HEK293 (cell line): ENCODE measurements at regions not wholly inside any gene's neighbourhood (a gene's known extent, or its start where the extent isn't known, plus 50 kb on each side); places are given as distances from the start of the nearest gene placed in this dataset.
"Not testable (repeated sequence)": the region's sequence is repeated elsewhere in the genome, so short reads cannot be mapped to it uniquely, and the experiment has no call there.

ENCODE experiments used
- CTCF ChIA-PET: fragments of 350-600 bp; formaldehyde crosslinking; extraction: SDS; loops from one replicate; lab custom pipeline; 2021; ENCODE audit warnings: antibody characterized with exemption; lab: Yijun Ruan, JAX
- POLR2A ChIA-PET: fragments of 300-600 bp; formaldehyde crosslinking; extraction: SDS; loops from one replicate; lab custom pipeline; 2020; ENCODE audit warnings: antibody characterized with exemption, inconsistent platforms; lab: Yijun Ruan, JAX
- H3K27ac ChIP-seq: fragments of 200-500 bp; sonication (Bioruptor generic); 2 replicates; pipeline ENCODE4 v1.5.1; 2014; ENCODE audit warnings: low read depth, low read length, control low read depth, inconsistent platforms; ENCODE audit errors: extremely low read depth
- H3K36me3 ChIP-seq, 2 experiments: fragments of 200-500 bp in 1 of 2; sonication (Bioruptor generic) in 1 of 2; 1 replicate in 1 of 2; 2 replicates in 1 of 2; pipeline ENCODE4 v1.5.1; 2014 to 2017; ENCODE audit warnings: inconsistent platforms in 2 of 2, low read length in 2 of 2; ENCODE audit not compliant: control insufficient read depth in 2 of 2, insufficient read depth in 1 of 2
- H3K4me1 ChIP-seq: fragments of 200-500 bp; sonication (Bioruptor generic); 2 replicates; pipeline ENCODE4 v1.5.1; 2014; ENCODE audit warnings: mild to moderate bottlenecking, low read length, inconsistent platforms; ENCODE audit not compliant: control insufficient read depth, insufficient read depth
- H3K4me3 ChIP-seq: 2 replicates; pipeline ENCODE4 v1.5.1; 2011; ENCODE audit warnings: low read depth, mild to moderate bottlenecking, control low read depth, low read length, moderate library complexity
- H3K9me3 ChIP-seq: fragments of 200-500 bp; sonication (Bioruptor generic); 2 replicates; pipeline ENCODE4 v1.5.1; 2014; ENCODE audit warnings: low read depth, low read length, inconsistent platforms; ENCODE audit not compliant: control insufficient read depth, insufficient read depth
- BCL6B ChIP-seq: fragments of 450-650 bp; formaldehyde crosslinking; IDR thresholded peaks from 2 replicates; pipeline ENCODE4 v1.5.1; 2017; ENCODE audit warnings: missing biosample characterization, missing genetic modification characterization
- GLIS1 ChIP-seq: fragments of 450-650 bp; formaldehyde crosslinking; IDR thresholded peaks from 2 replicates; pipeline ENCODE4 v1.5.1; 2016; ENCODE audit warnings: missing biosample characterization, missing genetic modification characterization
- HOXA7 ChIP-seq: sonication (generic); formaldehyde crosslinking; IDR thresholded peaks from 2 replicates; pipeline ENCODE4 v1.8.1; 2022; ENCODE audit warnings: missing genetic modification reagents, borderline replicate concordance
- KLF17 ChIP-seq: fragments of 450-650 bp; formaldehyde crosslinking; IDR thresholded peaks from 2 replicates; pipeline ENCODE4 v1.5.1; 2016; ENCODE audit warnings: missing biosample characterization, missing genetic modification characterization
- KLF7 ChIP-seq: fragments of 450-650 bp; formaldehyde crosslinking; IDR thresholded peaks from 2 replicates; pipeline ENCODE4 v1.5.1; 2016; ENCODE audit warnings: missing biosample characterization, missing genetic modification characterization, borderline replicate concordance
- TCF7L2 ChIP-seq: IDR thresholded peaks from 2 replicates; pipeline ENCODE4 v1.6.1; 2011; ENCODE audit warnings: low read depth, mild to moderate bottlenecking, inconsistent platforms, low read length, moderate library complexity, borderline replicate concordance
- WT1 ChIP-seq: fragments of 450-650 bp; formaldehyde crosslinking; IDR thresholded peaks from 2 replicates; pipeline ENCODE4 v1.5.1; 2016; ENCODE audit warnings: missing biosample characterization, missing genetic modification characterization
- ZFHX2 ChIP-seq: fragments of 450-650 bp; formaldehyde crosslinking; conservative IDR thresholded peaks from 2 replicates; pipeline ENCODE4 v1.5.1; 2016; ENCODE audit warnings: missing biosample characterization, missing genetic modification characterization
- ZFP37 ChIP-seq: fragments of 450-650 bp; formaldehyde crosslinking; IDR thresholded peaks from 2 replicates; pipeline ENCODE4 v1.5.1; 2016; ENCODE audit warnings: missing biosample characterization, missing genetic modification characterization
- ZFP41 ChIP-seq: fragments of 450-650 bp; formaldehyde crosslinking; IDR thresholded peaks from 2 replicates; pipeline ENCODE4 v1.5.1; 2016; ENCODE audit warnings: missing biosample characterization, missing genetic modification characterization, borderline replicate concordance
- ZNF10 ChIP-seq: fragments of 450-650 bp; formaldehyde crosslinking; IDR thresholded peaks from 2 replicates; pipeline ENCODE4 v1.5.1; 2017; ENCODE audit warnings: missing biosample characterization, missing genetic modification characterization
- ZNF24 ChIP-seq: fragments of 450-650 bp; formaldehyde crosslinking; IDR thresholded peaks from 2 replicates; pipeline ENCODE4 v1.5.1; 2016; ENCODE audit warnings: missing biosample characterization, missing genetic modification characterization
- ZNF26 ChIP-seq: fragments of 450-650 bp; formaldehyde crosslinking; IDR thresholded peaks from 2 replicates; pipeline ENCODE4 v1.5.1; 2016; ENCODE audit warnings: missing biosample characterization, missing genetic modification characterization
- ZNF350 ChIP-seq: fragments of 450-650 bp; formaldehyde crosslinking; IDR thresholded peaks from 2 replicates; pipeline ENCODE4 v1.5.0; 2017; ENCODE audit warnings: missing biosample characterization, mild to moderate bottlenecking, missing genetic modification characterization
- ZNF433 ChIP-seq: fragments of 450-650 bp; formaldehyde crosslinking; IDR thresholded peaks from 2 replicates; pipeline ENCODE4 v1.5.1; 2016; ENCODE audit warnings: missing biosample characterization, missing genetic modification characterization, low read depth
- ZNF48 ChIP-seq: fragments of 450-650 bp; formaldehyde crosslinking; IDR thresholded peaks from 2 replicates; pipeline ENCODE4 v1.5.1; 2016; ENCODE audit warnings: missing biosample characterization, missing genetic modification characterization
- ZNF501 ChIP-seq: fragments of 450-650 bp; formaldehyde crosslinking; IDR thresholded peaks from 2 replicates; pipeline ENCODE4 v1.5.1; 2016; ENCODE audit warnings: missing biosample characterization, missing genetic modification characterization
- ZNF510 ChIP-seq: fragments of 450-650 bp; formaldehyde crosslinking; IDR thresholded peaks from 2 replicates; pipeline ENCODE4 v1.5.1; 2018; ENCODE audit warnings: mild to moderate bottlenecking, missing genetic modification characterization, missing biosample characterization; ENCODE audit not compliant: insufficient replicate concordance
- ZNF561 ChIP-seq: fragments of 450-650 bp; IDR thresholded peaks from 2 replicates; pipeline ENCODE4 v1.5.1; 2018; ENCODE audit warnings: missing biosample characterization, missing genetic modification characterization, borderline replicate concordance
- ZNF571 ChIP-seq: fragments of 450-650 bp; formaldehyde crosslinking; IDR thresholded peaks from 2 replicates; pipeline ENCODE4 v1.5.0; 2017; ENCODE audit warnings: missing biosample characterization, missing genetic modification characterization
- ZNF585B ChIP-seq: fragments of 450-650 bp; formaldehyde crosslinking; IDR thresholded peaks from 2 replicates; pipeline ENCODE4 v1.5.1; 2016; ENCODE audit warnings: missing biosample characterization, missing genetic modification characterization
- ZNF639 ChIP-seq: fragments of 450-650 bp; formaldehyde crosslinking; IDR thresholded peaks from 2 replicates; pipeline ENCODE4 v1.5.1; 2016; ENCODE audit warnings: missing biosample characterization, missing genetic modification characterization
- ZNF658 ChIP-seq: fragments of 450-650 bp; formaldehyde crosslinking; IDR thresholded peaks from 2 replicates; pipeline ENCODE4; 2016; ENCODE audit warnings: missing biosample characterization, missing genetic modification characterization
- ZNF677 ChIP-seq: fragments of 450-650 bp; IDR thresholded peaks from 2 replicates; pipeline ENCODE4 v1.5.0; 2018; ENCODE audit warnings: missing biosample characterization, mild to moderate bottlenecking, missing genetic modification characterization, moderate library complexity
- ZNF76 ChIP-seq: fragments of 450-650 bp; formaldehyde crosslinking; IDR thresholded peaks from 2 replicates; pipeline ENCODE4; 2016; ENCODE audit warnings: low read depth, missing biosample characterization, missing genetic modification characterization, borderline replicate concordance
- ZNF776 ChIP-seq: fragments of 450-650 bp; formaldehyde crosslinking; IDR thresholded peaks from 2 replicates; pipeline ENCODE4 v1.5.0; 2017; ENCODE audit warnings: missing biosample characterization, missing genetic modification characterization, borderline replicate concordance
- ZNF830 ChIP-seq: fragments of 450-650 bp; IDR thresholded peaks from 2 replicates; pipeline ENCODE4 v1.5.0; 2018; ENCODE audit warnings: missing biosample characterization, missing genetic modification characterization, low read depth, mild to moderate bottlenecking, moderate library complexity
- ZNF837 ChIP-seq: fragments of 450-650 bp; formaldehyde crosslinking; IDR thresholded peaks from 2 replicates; pipeline ENCODE4 v1.5.1; 2016; ENCODE audit warnings: missing biosample characterization, missing genetic modification characterization

GRCh38 chr3:144893980-144894379 lies 922.4 kb downstream of the DIPK2A start:
- TF ChIP-seq ZNF350 (tag by site-specific recombination) (no peak), ZNF433 (no peak), KLF17 (tag by site-specific recombination) (no peak), ZNF639 (tag by site-specific recombination) (no peak), WT1 (no peak), ZNF658 (no peak), ZNF76 (no peak), KLF7 (tag by site-specific recombination) (no peak), ZNF776 (tag by site-specific recombination) (no peak), ZNF510 (tag by site-specific recombination) (no peak), ZNF48 (no peak), GLIS1 (tag by site-specific recombination) (no peak), ZNF585B (tag by site-specific recombination) (no peak), ZFP41 (tag by site-specific recombination) (no peak), HOXA7 (CRISPR knock-in tag) (no peak), ZNF837 (no peak), ZNF501 (tag by site-specific recombination) (no peak), ZFP37 (tag by site-specific recombination) (no peak), ZNF830 (tag by site-specific recombination) (no peak)
- CTCF ChIA-PET = no interaction called here
- Histone ChIP-seq H3K36me3 (no peaks in the 10 kb centered on the region), H3K27ac (no peak overlapping the region), H3K4me3 (no peak overlapping the region), H3K4me1 (no peaks in the 10 kb centered on the region), H3K9me3 (no peaks in the 10 kb centered on the region)
- POLR2A ChIA-PET = no interaction called here

GRCh38 chr3:144894576-144894975 lies 923.0 kb downstream of the DIPK2A start:
- Histone ChIP-seq H3K9me3 (no peaks in the 10 kb centered on the region), H3K4me1 (no peaks in the 10 kb centered on the region), H3K36me3 (no peaks in the 10 kb centered on the region), H3K27ac (no peak overlapping the region), H3K4me3 (no peak overlapping the region)
- TF ChIP-seq ZNF510 (tag by site-specific recombination) (no peak), BCL6B (tag by site-specific recombination) (no peak)
- POLR2A ChIA-PET = no interaction called here
- CTCF ChIA-PET = no interaction called here

- Histone ChIP-seq H3K4me1 (no peaks in the 10 kb centered on the region), H3K36me3 (no peaks in the 10 kb centered on the region), H3K27ac (no peak overlapping the region), H3K4me3 (no peak overlapping the region), H3K9me3 (no peaks in the 10 kb centered on the region)
- POLR2A ChIA-PET = no interaction called here
- no peak for TF ChIP-seq ZNF26
- no peak for TF ChIP-seq ZNF10 (tag by site-specific recombination)
- TF ChIP-seq ZNF571 = no peak
- TF ChIP-seq ZNF24 (tag by site-specific recombination) = no peak
- no peak for TF ChIP-seq ZNF561 (tag by site-specific recombination)
- no peak for TF ChIP-seq ZFHX2 (tag by site-specific recombination)
- TF ChIP-seq ZNF677 = no peak
- TF ChIP-seq TCF7L2 = no peak
- TF ChIP-seq WT1 = no peak
- CTCF ChIA-PET = no interaction called here
Measured at GRCh38 chr3:144900366-144900765, 928.7 kb downstream of the DIPK2A start.

GRCh38 chr3:144907581-144907980 lies 936.0 kb downstream of the DIPK2A start:
- H3K36me3 ChIP-seq, CTCF ChIA-PET, H3K4me3 ChIP-seq, POLR2A ChIA-PET, H3K4me1 ChIP-seq, H3K27ac ChIP-seq, H3K9me3 ChIP-seq: not testable (repeated sequence)
